ENCODE measurements at regions not wholly inside any gene's neighbourhood (a gene's known extent, or its start where the extent isn't known, plus 50 kb on each side); places are given as distances from the start of the nearest gene placed in this dataset.
"Not testable (repeated sequence)": the region's sequence is repeated elsewhere in the genome, so short reads cannot be mapped to it uniquely, and the experiment has no call there.

DNA sequence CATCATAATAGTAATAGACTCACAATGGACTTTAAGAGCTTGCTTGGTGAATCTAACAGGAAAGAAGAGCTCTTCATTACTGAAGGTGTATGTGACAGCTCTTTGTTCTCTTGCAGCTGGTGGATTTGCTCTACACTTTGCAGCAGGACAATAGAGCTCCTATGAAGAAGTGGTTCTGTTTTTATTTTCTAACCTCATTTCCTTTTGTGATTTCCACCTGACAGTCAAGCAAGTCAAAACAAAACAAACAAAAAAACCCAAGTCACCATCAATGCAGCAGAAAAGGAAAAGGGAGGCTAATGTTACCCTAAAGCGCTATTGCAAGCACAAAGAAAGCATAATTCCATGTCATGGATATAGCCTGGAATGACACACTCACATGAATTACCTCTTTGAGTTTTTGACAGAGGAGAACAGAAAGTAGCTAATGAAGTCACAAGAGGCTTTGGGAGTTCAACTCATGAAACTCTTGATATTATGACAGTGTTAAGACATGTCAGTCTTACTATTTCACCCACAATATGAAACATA is 1188.1 kb downstream of the EPHA7 start:
- no peak for DNase-seq

DNA sequence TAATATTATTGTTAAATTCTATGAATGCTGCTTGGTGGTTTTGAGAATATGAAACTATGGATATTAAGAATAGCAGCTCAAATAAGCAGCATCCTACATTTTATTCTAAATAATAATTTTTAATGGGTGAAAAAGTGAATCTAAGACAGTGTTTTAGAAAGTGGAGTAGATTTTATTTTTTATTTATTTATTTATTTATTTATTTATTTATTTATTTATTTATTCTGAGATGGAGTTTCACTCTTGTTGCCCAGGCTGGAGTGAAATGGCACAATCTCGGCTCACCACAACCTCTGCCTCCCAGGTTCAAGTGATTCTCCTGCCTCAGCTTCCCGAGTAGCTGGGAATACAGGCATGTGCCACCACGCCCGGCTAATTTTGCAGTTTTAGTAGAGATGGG is 1199.4 kb downstream of the EPHA7 start:
- DNase-seq: not testable (repeated sequence)

DNA sequence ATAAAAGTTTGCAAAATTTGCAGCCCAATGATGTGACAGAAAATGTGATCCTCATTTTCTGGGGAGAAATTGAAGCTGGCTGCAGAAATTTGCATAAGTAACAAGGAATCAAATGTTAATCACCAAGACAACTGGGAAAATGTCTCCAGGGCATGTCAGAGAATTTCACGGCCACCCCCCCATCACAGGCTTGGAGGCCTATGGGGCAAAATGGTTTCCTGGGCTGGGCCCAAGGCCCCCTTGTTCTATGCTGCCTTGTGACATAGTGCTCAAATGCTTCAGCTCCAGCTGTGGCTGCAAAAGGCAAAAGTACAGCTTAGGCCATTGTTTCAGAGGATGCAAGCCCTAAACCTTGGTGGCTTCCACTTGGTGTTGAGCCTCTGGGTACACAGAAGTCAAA is 1202.6 kb downstream of the EPHA7 start:
- DNase-seq: no peak

- DNase-seq: no peak
Measured at GRCh38 chr6:92201618-92202017, 1217.7 kb downstream of the EPHA7 start.

GRCh38 chr6:92196325-92196724 is 1223.0 kb downstream of the EPHA7 start:
- no peak for DNase-seq

- no peak for DNase-seq
Measured at GRCh38 chr6:92195796-92196195, 1223.6 kb downstream of the EPHA7 start.

DNA sequence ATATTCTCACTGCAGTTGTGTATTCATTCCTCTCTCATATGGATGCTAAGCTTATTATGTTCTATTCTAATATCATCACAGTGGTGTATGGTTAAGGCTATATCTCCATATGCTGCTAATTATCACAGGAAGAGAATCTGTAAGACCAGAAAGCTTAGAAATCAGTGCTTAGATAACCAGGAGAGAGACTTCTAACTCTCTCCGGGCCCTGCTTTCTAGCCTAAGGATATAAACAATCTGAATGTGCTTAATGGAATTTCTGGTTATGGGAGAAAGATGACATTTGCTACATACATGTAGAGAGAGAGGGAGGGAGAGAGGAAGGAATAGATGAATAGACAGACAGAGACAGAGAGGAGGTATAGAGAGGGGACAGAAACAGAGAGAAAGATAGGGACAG is 1231.3 kb downstream of the EPHA7 start:
- DNase-seq: no peak

GRCh38 chr6:92184933-92185332 is 1234.4 kb downstream of the EPHA7 start:
- no peak for DNase-seq

- no peak for DNase-seq
Measured at GRCh38 chr6:92181347-92181746, 1238.0 kb downstream of the EPHA7 start.

DNA sequence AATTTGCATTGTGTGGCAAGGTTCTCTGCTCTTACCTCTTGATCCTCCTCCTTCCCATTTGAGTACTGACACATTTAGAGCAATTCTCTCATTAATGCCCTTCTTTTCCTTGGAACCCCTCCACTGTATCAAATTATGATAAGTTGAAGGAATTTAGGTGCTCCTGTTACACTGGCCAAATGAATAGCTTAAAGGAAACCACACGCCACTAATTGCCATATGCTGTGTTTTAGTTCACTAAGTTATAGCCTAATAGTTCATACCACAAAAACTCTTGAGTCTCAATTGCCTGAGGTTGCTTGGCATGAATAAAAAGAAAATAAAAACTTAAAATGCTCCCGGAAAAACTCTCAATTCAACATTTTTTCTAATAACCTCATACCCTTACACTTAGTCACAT is 1239.3 kb downstream of the EPHA7 start:
- no peak for DNase-seq

GRCh38 chr6:92176666-92177065 is 1242.7 kb downstream of the EPHA7 start:
- no peak for DNase-seq

GRCh38 chr6:92174398-92175073 is 1244.8 kb downstream of the EPHA7 start:
- DNase-seq: no peak

GRCh38 chr6:92169506-92169905 is 1249.9 kb downstream of the EPHA7 start:
- no peak for DNase-seq

DNA sequence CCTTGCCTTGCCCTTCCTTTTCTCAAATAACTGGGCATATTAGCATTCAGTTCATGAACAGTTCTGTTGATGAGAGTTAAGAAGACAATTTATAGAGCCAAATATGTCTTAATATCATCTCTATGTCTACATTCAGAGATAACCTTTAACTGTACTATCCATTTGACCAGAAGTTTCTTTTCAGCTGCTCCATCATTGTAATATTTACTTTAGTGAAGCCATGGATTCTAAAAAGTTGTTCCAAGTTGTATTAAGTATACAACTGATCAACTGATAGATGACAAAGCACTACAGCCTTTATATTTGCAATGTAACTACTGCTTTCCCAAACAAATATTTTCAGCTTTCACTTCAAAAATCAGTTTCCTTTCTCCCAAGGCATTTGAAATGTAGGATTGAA is 1252.7 kb downstream of the EPHA7 start:
- DNase-seq: no peak

DNA sequence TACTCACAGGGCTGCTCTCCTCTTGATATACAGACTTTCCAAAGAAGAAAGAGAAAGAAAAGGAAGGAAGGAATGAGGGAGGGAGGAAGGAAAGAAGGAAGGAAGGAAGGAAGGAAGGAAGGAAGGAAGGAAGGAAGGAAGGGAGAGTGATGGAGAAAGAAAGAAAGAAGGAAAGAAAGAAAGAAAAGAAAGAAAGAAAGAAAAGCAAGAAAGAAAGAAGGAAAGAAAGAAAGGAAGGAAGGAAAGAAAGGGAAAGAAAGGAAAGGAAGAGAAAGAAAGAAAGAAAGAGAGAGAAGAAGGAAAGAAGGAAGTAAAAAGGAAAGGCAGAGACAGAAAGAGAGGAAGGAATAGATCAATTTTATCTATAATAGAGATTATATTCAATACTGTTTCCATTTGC is 1257.4 kb downstream of the EPHA7 start:
- no peak for DNase-seq

DNA sequence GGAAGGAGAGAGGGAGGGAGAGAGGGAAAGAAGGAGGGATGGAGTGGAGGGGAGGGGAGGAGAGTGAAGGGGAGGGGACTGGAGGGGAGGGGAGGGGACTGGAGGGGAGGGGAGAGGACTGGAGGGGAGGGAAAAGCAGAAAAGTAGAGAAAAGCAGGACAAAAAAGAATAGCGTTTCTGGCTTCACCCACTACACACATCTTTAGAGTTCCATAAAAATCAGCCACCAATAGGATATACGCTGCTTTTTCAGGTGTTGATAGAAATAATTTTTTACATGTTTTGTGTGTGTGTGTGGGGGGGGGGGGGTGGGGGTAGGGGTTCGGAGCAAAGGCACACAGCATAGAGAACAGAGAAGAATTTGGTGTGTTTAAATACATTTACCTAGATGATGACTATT is 1259.1 kb downstream of the EPHA7 start:
- DNase-seq: no peak

DNA sequence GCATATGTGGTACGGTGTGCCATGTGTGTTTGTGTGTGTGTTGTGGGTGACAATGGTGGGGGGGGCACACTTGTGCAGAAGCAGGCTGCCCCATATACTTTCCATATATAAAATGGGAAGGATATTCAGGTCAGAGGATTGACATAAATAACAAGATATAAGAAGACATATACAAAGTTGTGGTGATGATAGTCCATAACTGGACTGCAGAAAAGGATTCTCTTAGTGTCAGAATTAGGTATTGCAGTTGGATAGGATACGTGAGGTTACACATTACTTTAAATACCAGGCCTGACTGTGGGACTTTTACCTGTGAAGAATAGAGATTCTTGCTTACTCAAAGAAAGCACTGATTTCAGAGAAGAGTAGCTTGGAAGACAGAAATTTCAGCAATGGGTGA is 1260.3 kb downstream of the EPHA7 start:
- DNase-seq: no peak

- DNase-seq: no peak
Measured at GRCh38 chr6:92150553-92150952, 1268.8 kb downstream of the EPHA7 start.

GRCh38 chr6:92147246-92147645 is 1272.1 kb downstream of the EPHA7 start:
- DNase-seq: no peak

- DNase-seq: no peak
Measured at GRCh38 chr6:92139601-92140000, 1279.8 kb downstream of the EPHA7 start.

DNA sequence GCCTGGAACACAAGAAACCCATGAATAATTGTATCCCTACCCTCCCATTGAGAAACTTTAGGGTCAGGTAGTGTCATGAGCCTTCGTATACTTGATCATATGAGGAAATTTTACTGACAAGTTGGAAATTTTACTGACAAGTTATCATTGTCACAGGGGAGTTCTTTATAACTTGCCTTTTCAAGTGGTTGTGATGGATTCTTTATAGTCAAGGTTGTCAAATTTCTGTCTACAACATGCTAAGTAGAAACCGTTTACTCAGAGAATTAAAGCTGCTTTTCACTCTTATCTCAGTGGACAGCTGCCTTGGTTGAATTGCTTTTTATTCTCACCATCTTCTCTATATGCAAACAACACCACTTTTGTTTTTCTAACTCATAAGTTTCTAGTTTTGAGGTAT is 1286.4 kb downstream of the EPHA7 start:
- no peak for DNase-seq

DNA sequence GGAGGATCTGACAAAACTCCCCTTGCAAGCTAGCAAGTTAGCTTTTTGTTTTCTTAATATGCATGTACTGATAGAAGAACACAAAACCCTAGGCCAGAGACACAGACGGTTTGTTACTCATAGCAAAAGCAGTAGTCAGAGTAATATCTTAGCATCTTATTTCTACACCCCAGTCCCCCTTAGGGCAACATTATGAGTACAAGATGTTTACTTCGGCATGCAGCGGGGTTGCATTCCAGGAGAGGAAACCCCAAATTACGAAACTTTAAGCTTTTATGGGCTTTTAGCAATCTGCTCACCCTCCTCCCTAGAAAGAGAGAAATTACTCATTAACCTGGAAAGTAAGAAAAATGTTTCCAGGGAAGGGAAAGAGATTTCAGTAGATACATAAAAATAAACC is 1286.9 kb downstream of the EPHA7 start:
- DNase-seq: no peak

- no peak for DNase-seq
Measured at GRCh38 chr6:92130944-92131343, 1288.4 kb downstream of the EPHA7 start.

DNA sequence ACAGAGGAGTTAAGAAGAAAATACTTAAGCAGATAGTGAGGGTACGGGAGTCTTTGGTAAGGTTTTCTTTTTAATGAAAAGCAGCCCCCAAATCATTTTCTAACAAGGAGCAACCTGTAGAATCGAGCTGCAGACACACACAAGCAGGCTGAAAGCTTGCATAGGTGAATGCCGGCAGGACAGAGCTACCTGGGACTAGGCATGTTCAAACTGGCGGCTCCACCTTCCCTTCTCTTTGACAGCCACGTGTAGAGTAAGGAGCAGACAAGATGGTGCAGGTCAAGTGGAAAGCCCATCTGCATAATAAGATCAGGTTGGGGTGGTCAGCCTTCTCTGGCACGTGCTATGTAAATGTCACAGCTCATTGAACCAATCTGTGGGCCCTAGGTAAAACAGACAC is 1292.4 kb downstream of the EPHA7 start:
- DNase-seq: no peak

- no peak for DNase-seq
Measured at GRCh38 chr6:92126088-92126487, 1293.3 kb downstream of the EPHA7 start.
